T47D (cell line): ENCODE measurements at regions not wholly inside any gene's neighbourhood (a gene's known extent, or its start where the extent isn't known, plus 50 kb on each side); places are given as distances from the start of the nearest gene placed in this dataset.
A peak's percentile ranks its signal among the peaks of the same experiment; 100 is the strongest.

ENCODE experiments used
- DNase-seq, 2 experiments: peaks; one replicate each; pipeline versions ENCODE4 v3.0.0 to v3.0.0-alpha.2; 2011 to 2012; ENCODE audit warnings: low read depth in 1 of 2, low spot score in 1 of 2
- JUND ChIP-seq: IDR thresholded peaks from 2 replicates; pipeline ENCODE4 v1.6.1; 2012; ENCODE audit warnings: low read depth
- in situ Hi-C: cut with HindIII; loops from 2 replicates; pipeline ENCODE4 v1.10.0; 2016; ENCODE audit warnings: low sequenced_read_pairs, low pct_unique_long_range_greater_than_20kb

GRCh38 chr6:168746013-168746412 lies 305.0 kb downstream of the SMOC2 start:
- no peak for DNase-seq
- in situ Hi-C loops: no loop called here
- no peak for TF ChIP-seq JUND

GRCh38 chr6:168744861-168745260 lies 303.9 kb downstream of the SMOC2 start:
- in situ Hi-C loops: no loop called here
- TF ChIP-seq JUND: no peak
- no peak for DNase-seq

- no peak for TF ChIP-seq JUND
- in situ Hi-C loops: no loop called here
- DNase-seq: no peak
Observed at GRCh38 chr6:168741942-168742782, 301.2 kb downstream of the SMOC2 start.

- in situ Hi-C loops: no loop called here
- no peak for DNase-seq
- TF ChIP-seq JUND: no peak
Observed at GRCh38 chr6:168741305-168741704, 300.3 kb downstream of the SMOC2 start.

- no peak for DNase-seq
- no peak for TF ChIP-seq JUND
- in situ Hi-C loops: no loop called here
Observed at GRCh38 chr6:168739381-168739780, 298.4 kb downstream of the SMOC2 start.

GRCh38 chr6:168737481-168737880 lies 296.5 kb downstream of the SMOC2 start:
- TF ChIP-seq JUND: no peak
- DNase-seq: peak in 1 of 2 experiments; percentile 57
- in situ Hi-C loops: no loop called here

- no peak for DNase-seq
- TF ChIP-seq JUND: no peak
- in situ Hi-C loops: no loop called here
Observed at GRCh38 chr6:168737014-168737413, 296.0 kb downstream of the SMOC2 start.

- no peak for TF ChIP-seq JUND
- no peak for DNase-seq
- in situ Hi-C loops: no loop called here
Observed at GRCh38 chr6:168736039-168736438, 295.1 kb downstream of the SMOC2 start.

GRCh38 chr6:168735268-168735949 lies 294.4 kb downstream of the SMOC2 start:
- TF ChIP-seq JUND: no peak
- in situ Hi-C loops: no loop called here
- no peak for DNase-seq

GRCh38 chr6:168734523-168734922 lies 293.5 kb downstream of the SMOC2 start:
- no peak for TF ChIP-seq JUND
- in situ Hi-C loops: no loop called here
- DNase-seq: no peak

GRCh38 chr6:168732676-168733075 lies 291.7 kb downstream of the SMOC2 start:
- no peak for TF ChIP-seq JUND
- no peak for DNase-seq
- in situ Hi-C loops: no loop called here

GRCh38 chr6:168730931-168731716 lies 290.1 kb downstream of the SMOC2 start:
- DNase-seq: no peak
- TF ChIP-seq JUND: no peak
- in situ Hi-C loops: no loop called here

- in situ Hi-C loops: no loop called here
Observed at GRCh38 chr6:168728056-168728455, 287.1 kb downstream of the SMOC2 start.

More at GRCh38 chr6:168728056-168728455, 287.1 kb downstream of the SMOC2 start:
- TF ChIP-seq JUND: no peak
- no peak for DNase-seq
